Head of caudate nucleus (tissue), 42 donors: ENCODE measurements at regions not wholly inside any gene's neighbourhood (a gene's known extent, or its start where the extent isn't known, plus 50 kb on each side); places are given as distances from the start of the nearest gene placed in this dataset.

Experiments
- DNase-seq, 42 donors: peaks; one replicate each; pipeline versions ENCODE4 v3.0.0 to v3.0.0-alpha.2; 2020 to 2021; ENCODE audit warnings: mixed read lengths in 7 of 42
- intact Hi-C: fragments of 100-400 bp; cut with DNase I; formaldehyde crosslinking; loops from one replicate; pipeline ENCODE4 v1.15.0; 2022

DNA sequence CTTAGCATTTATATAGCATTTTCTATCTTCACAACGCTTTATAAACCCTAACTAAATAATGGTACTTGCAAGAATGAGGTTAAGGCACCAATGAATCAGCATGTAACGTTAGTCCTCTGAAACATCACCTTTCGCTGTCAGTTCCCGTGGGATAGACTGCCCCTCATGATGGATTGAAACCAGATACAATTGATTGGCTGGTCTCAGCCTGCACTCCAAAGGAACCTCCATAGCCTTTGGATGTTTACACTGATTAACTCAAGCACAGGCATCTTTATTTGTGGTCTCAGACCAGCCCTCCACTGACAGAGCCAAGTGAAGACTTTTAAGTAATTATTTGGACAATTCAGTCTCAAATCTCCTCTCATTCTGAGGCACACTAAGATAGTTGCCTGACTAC is 1339.4 kb upstream of the WWC1 start:
- DNase-seq = no peak
- intact Hi-C loops = no loop called here

GRCh38 chr5:166957782-166958181 is 1333.7 kb upstream of the WWC1 start:
- intact Hi-C loops = no loop called here
- DNase-seq = no peak

DNA sequence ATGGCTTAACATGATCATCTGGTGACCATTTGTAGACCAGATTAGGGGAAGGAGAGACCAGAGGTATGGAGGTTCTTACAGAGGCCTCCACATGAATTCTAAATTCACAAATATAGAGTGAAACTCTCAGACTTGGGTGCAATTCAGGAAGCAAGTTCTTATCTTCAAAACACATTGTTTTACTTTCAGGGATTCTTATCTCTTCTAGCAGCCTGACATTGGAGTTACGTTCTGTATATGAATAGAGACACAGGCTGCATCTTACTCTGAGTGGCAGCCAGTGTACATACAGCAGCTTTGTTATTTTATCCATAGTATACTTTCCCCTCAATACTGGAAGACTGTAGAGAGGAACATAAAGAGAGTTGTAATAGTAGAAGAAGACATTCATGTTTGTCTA is 1331.7 kb upstream of the WWC1 start:
- no peak for DNase-seq
- intact Hi-C loops = no loop called here

DNA sequence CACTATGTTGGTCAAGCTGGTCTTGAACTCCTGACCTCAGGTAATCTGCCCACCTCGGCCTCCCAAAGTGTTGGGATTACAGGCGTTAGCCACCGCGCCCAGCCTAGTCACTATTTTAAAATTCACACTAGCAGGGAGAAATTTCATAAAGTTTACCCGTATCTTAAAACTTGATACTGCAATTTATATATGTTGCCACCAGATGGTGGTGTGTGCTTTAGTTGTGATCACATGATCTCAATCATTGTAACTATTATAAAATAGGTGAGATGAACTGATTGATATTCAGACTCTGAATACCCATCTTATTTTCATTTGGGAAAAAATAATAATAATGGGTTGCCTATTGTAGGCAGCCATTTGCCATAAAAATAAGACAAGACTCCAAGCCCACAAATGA is 1330.4 kb upstream of the WWC1 start:
- DNase-seq = no peak
- intact Hi-C loops = no loop called here

GRCh38 chr5:166961913-166962312 is 1329.5 kb upstream of the WWC1 start:
- DNase-seq = no peak
- intact Hi-C loops = no loop called here

GRCh38 chr5:166962461-166962860 is 1329.0 kb upstream of the WWC1 start:
- intact Hi-C loops = no loop called here
- DNase-seq = no peak

- peak in 1 of 42 donors; percentile 47 for DNase-seq
- intact Hi-C loops = no loop called here
Observed at GRCh38 chr5:166963596-166963995, 1327.8 kb upstream of the WWC1 start.

GRCh38 chr5:166977911-166978422 is 1313.5 kb upstream of the WWC1 start:
- peak in 5 of 42 donors; percentile 3 to 23 (median 7) for DNase-seq
- intact Hi-C loops = no loop called here

DNA sequence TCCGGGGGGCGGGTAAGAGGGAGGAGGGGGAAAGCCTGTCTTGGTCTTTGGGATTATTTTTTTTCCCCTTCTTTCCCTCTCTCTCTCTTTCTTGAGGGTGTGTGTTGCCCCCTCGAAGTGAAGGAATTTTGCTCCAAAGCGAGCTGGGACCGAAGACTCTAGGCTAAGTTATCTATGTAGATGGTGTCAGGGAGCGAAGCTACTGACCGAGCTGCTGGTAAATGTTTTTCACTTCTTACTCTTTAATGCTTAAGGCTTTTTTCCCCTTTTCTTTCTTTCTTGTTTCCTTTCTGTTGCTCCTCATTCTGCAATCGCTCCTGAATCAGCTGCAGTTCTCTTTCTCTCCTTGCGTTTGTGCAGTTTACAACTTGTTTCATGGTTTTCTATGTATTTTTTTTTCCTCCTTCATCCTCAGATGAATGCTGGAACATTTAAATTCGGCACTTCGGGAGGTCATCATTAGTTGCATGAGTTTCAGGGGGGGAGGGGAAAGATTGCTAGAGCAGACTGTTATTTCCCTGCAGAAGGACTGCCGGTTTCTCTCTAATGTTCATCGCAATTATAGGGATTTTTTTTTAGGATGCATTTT is 1312.0 kb upstream of the WWC1 start:
- intact Hi-C loops = no loop called here
- no peak for DNase-seq

DNA sequence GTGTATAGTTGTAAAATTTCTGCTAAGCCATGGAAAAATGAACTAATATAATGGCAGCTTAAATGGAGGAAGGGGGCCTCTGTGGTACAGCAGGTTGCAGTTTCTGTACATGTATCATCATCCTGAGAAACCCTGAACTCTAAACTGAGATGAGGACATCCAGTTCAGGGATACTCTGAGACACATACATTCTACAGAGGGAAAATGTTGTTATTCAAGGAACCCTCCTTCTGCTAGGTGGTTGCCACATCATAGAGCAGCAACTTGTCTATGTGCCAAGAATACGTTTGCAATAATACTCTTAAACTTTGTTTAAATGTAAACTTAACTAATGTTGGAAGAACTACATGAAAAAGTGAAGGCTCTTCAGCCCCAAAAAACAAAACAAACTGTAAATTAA is 1310.8 kb upstream of the WWC1 start:
- intact Hi-C loops = no loop called here
- peak in 1 of 42 donors; percentile 3 for DNase-seq

DNA sequence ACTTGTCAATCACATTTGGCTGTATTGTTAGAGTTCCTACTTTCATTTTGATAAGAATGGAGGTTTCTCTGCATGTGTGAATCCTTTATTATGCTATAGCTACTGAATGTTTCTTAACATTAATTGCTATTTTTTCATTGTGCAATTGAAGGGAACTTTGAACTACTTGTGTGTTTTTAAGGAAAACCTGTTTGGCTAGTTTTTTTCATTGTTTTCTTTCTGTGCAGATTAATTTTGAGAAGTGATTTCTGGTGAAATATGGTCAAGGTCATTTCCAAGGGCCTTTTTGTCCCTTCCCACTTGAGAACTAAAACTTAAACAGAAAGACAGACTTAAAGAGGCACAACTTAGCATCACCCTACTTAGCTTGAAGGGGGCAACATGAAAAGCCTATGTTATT is 1309.2 kb upstream of the WWC1 start:
- DNase-seq = no peak
- intact Hi-C loops = no loop called here

DNA sequence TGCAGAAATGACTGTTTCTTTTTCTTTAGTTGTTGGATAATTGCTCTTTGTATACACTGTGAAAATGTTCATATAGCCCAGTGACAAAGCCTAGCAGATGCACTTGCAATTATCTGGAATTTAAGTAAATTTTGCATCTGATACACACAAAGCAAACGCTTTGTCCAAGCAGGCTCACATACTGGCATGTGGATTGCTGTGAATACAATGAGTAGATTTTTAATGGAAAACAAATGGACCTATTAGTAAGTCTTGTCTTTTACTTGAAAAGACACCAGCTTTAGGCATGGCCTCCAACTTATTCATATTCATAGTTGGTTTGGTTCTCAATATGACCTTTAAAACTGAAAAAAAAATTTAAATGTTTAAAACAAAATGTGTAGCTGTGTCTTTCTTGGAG is 1299.8 kb upstream of the WWC1 start:
- DNase-seq = no peak
- intact Hi-C loops = no loop called here

DNA sequence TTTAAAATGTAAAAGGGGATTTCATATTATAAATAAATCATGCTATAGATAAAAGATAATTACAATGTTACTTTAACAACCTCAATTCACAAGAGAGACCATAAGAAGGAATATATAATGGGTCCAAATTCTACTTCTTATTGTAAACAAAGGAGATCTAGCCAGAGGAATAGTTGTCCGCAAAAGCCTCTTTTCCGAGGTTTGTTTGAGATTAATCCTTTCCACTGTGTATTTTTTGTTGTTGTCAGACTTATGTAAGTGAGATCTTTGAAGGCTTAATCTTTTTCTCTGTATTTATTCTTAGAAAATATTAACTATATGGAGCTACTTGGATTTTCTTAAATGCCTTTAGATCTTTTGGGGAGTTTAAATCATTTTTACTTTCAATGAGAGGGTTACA is 1299.3 kb upstream of the WWC1 start:
- intact Hi-C loops = no loop called here

GRCh38 chr5:166992874-166993722 is 1298.3 kb upstream of the WWC1 start:
- intact Hi-C loops = no loop called here
- DNase-seq = no peak

More for the DNA sequence above, 1299.3 kb upstream of the WWC1 start:
- no peak for DNase-seq

DNA sequence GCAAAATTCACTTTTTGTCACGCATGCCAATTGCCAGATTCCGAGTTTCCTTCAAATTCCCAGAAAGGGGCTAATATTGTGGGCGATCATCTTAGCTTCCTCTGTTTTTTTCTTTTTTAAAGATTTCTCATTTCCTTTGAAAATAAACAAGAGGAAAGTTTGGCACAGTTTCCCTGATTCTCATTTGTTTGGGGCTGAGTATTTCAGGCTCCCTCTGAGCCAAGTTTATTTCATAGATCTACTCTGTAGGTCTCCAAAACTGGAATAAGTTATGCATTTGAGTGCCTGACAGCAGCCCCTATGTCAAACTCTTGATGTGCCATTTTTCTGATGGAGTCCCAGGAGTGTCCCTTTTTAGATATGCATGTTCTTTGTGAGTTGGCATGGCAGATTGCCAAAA is 1297.2 kb upstream of the WWC1 start:
- no peak for DNase-seq
- intact Hi-C loops = no loop called here

- intact Hi-C loops = no loop called here
- no peak for DNase-seq
Observed at GRCh38 chr5:167001246-167001645, 1290.2 kb upstream of the WWC1 start.

DNA sequence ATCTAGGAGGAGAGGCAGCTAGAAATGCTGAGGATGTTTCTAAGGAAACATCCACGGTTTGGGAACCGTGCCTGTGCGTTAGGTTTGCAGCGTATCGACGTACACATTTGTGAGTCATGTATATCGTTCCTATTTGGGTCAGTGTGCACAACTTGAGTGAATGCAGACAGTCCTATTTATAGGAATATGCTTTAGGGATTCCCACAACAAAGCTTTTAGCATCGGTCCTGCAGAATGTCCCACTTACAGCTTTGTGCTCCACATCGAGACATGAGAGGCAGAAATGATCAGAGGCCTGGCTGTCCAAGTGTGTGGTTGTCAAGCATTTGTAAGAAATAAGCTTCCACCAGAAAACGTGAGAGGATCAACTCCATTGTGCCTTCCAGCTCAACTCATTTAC is 1282.7 kb upstream of the WWC1 start:
- no peak for DNase-seq
- intact Hi-C loops = no loop called here

DNA sequence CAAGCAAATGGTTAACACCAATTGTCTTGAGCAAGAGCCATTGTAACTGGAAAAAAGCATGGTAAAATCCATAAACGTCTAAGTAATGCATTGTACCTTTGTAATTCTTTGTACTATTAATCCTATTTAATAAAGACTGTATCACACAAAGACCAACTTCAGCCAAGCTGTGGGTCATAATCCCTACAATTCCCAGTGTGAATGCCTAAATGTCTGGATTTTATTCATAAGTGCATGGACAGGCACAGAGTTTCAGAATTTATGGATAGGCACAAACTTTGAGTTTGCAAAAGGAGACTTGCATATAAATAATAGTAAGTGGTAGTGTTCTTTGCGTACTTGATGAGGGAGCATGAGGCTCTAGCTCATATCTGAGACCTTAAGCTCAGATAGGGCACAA is 1280.2 kb upstream of the WWC1 start:
- no peak for DNase-seq
- intact Hi-C loops = no loop called here

DNA sequence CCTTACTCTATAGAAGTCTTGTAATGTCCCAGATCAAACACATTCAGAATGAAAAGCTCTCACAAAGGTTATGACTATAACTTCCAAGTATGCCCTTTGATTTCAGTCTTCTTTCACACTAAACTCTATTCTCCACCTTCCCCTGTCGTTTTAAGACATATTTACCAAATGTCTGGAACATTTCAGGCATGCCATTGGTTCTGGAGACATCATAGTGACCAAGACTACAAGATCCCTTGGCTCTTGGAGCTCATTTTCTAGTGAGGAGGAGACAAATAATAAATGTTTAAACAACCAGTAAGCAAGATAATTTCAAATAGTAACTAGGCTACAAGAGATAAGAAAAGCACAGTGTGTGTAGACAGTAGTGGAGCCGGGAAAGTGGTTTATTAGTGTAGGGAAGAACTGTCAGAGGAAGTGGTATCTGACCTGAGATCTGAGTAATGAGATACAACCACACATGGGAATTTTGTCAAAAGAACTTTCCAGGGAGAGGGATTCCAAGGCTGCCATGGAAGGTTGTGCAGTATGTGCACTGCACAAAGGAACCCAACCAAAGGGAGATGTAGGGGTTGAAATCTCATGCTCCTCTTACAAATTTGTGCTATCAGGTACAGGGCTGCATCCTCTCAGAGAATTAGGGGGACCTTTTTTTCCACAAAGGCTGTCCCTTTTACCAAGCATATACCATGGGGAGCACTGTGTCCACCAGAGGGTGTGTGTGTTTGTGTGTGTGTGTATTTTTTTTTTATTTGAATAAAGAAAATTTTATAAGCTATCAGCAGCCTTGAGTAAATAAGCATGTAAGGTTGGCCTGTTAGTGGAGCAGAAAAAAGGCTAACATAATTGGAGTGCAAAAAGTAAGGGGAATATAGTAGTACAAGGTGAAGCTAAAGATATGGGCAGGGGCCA is 1279.1 kb upstream of the WWC1 start:
- intact Hi-C loops = no loop called here
- DNase-seq = no peak
